Nucleus accumbens (tissue), 56 donors: ENCODE measurements at regions not wholly inside any gene's neighbourhood (a gene's known extent, or its start where the extent isn't known, plus 50 kb on each side); places are given as distances from the start of the nearest gene placed in this dataset.
"Not testable (repeated sequence)": the region's sequence is repeated elsewhere in the genome, so short reads cannot be mapped to it uniquely, and the experiment has no call there.

Source experiments
- DNase-seq, 56 donors: peaks; one replicate each; lab custom pipeline; 2025; lab: John Stamatoyannopoulos, UW

DNA sequence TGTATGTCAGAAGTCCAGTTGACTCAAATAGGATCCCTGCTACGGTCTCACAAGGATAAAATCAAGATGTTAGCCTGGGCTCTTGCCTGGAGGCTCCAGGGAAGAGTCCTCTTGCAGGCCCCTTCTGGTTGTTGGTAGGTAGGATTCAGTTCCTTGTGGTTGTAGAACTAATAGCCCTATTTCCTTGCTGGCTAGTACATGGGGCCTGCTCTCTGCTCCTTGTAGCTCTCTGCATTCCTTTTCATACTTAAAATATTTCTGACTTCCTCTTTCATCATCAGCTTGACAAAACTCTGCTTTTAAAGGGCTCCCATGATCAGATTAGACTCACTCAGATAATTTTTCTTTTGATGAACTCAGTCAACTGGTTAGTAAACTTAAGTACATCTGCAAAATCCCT is 756.7 kb downstream of the GATA3 start:
- DNase-seq = no peak

DNA sequence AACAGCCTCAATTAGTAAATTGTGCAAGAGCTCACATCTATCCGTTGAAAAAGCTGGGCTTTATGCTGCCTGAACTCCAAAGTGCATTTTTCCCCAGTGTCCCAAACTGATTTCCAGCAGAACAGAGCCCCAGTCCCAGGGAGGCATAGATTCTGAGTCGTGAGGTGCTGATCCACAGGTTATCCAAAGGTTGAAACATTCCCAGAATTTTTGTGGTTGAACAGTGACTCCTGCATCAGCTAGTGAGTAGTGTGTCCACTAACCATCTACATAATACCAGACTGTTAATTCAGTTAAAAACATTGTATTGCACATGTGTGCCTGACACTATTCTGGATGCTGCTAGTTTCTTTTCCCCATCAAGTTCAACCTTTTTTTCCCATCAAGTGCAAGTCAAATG is 761.5 kb downstream of the GATA3 start:
- no peak for DNase-seq

DNA sequence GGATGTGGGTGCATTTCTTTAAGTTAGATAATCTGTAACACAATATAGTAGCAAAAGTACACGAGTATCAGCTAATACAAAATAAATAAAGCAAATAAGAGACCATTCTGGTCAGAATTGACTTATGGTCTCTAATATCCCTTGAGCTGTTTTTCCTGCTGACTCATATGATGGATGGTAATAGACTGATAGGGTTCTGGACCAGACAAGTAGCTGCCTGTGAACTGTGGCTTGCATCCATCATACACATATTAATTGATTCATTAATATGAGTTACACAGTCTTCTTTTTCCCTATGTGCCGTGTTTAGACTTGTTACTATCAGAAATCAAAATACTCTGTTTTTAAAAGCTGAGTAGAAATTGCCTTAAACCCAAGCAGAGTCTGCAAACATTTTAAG is 762.8 kb downstream of the GATA3 start:
- no peak for DNase-seq

DNA sequence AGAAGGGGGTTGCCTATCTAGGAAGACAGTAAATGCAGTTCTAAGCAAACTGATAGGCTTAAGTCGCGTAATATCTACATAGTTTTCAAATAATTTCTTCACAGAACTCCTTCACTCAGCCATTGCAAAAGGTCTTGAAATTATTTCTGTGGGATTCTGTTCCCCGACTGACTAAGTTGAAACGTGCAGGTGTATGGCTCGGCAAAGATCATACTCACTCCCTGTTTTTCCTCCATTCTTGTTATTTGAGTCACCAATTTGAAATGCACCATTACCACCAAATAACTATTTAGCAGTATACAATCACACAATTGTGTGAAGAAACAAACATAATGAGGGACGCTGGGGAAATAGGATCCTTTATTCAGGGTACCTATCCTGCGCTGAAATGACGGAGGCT is 771.1 kb downstream of the GATA3 start:
- no peak for DNase-seq

DNA sequence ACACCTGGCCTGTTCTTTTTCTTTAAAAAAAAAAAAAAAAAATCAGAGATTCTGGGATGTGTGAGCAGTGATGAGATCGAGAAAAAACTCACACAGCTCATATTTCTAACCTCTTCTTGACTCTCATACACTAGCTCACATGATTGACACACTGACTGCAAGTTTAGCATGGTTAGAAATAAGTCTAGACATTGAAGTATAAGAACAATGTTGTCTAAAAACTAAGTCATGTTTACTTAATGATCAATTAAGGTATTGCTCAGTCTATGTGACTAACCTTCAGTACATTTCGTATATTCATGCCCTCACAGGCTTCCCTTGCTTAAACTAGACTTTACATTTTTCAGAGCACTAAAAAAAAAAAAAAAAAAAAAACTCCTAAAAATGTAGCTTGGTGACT is 775.1 kb downstream of the GATA3 start:
- DNase-seq = no peak

DNA sequence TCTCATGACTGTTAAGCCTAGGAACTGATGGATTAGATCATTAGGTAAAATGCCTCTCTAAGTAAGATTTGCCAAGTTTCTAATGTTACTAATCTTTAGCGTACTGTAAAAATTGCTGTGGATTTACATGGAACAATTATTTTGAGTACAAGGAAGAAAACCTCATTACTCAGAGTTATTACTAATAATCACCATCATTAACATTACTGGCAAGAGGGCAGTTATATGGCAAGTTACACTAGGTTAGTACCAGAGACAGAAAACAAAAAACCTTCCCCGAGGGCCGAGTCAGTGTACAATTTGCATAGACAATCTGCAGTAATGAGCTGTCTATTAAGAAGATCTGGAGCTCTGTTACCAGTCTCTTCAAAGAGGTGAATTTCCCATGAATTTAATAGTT is 775.6 kb downstream of the GATA3 start:
- no peak for DNase-seq

DNA sequence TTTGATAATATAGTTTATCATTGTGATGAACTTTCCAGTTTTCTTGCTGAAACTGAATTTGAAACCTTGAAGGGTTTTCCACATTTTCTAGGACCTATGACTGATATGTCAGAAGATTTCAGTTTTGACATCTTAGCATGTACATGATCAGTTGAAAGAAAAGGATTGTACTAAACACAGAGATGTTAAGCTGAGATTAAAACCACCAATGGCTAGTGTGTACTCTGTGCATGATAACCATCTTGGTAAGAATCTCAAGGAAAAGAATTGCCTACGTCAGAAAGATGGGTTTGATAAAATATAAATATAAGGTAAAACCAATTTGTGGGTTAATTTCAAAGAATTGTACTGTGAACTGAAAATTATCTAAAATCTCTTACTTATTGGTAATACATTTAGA is 776.4 kb downstream of the GATA3 start:
- no peak for DNase-seq

DNA sequence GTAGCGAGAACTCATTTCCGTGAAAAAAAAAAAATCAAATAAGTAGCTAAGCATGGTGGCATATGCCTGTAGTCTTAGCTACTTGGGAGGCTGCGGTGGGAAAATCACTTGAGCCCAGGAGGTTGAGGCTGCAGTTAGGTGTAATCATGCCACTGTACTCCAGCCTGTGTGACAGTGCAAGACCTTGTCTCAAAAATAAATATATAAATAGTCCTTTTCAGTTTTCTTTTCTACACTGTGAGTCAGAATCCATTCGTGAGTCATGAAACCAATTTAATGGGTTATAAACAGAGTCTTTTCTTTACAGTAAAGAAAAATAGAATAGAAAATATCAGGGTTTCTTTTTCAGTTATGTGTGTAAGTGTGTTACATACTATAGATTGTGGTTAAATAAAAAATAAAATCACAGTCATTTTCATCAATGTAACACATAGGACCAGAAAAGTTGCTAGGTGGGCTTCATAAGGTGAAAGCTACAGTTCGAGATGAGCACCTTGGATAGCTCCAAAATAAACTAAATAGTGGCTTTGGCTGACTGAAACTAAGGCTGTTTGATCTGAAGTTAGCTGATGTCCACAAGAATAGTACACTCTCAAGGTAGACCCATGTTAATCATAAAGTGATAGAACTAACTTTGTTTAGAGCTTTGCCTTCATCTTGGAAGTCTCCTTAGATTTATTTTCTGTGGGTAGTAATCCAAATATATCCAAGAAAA is 781.1 kb downstream of the GATA3 start:
- no peak for DNase-seq

DNA sequence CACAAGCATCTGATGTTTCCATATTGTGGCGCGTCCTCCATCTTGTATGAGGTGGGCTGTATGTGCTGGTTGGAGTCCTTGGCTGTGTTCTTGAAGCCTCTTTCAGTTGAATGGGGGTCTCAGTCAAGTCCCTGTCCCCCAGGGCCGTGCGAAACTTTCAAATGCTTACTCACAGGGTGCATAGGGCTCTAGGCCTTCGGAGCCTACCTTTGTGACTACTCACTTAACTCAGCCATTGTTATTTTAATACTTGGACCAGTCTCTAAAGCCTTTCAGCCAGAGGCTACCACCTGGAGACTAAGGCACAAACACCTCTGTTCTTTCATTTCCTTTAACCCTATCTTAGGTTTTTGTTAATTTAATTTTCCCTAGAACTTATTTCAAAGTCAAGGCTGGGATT is 785.9 kb downstream of the GATA3 start:
- DNase-seq = no peak

DNA sequence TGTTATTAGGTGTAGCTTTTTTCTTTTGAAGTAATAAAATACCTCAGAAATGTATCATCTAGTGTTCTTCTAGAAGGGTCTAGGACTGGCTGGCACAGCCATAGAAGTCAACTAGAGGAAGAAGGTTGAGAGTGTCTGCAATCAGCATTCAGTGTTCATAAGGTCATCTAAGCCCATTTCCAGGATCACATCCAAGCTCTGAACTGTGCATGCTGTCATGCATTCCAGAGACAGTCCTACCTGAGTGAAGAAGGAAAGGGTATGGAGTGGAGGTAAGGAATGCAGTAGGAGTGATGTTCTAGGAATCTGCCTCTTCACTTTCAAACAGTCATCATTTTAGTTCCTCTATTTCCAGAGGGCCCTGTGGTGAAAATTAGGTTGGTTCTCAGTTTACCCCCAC is 789.7 kb downstream of the GATA3 start:
- DNase-seq = no peak

DNA sequence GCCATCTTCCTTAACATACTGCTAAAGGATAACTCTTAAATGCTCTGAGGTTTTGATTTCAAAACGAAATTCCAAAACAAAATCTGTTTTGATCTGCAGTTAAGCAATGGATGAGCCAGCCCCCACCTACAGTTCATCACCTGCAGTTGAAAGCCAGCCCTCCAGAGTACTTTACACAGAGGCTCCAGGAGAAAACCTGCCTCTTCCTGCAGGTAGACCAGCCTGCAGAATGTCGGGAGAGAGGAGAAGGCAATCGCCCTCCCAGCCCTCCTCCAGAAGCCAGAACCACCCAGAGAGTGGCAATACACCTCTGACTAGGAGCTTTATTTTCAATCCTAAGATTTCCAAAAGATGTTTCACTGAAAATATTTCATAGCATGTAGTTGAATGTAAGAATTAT is 798.1 kb downstream of the GATA3 start:
- no peak for DNase-seq

DNA sequence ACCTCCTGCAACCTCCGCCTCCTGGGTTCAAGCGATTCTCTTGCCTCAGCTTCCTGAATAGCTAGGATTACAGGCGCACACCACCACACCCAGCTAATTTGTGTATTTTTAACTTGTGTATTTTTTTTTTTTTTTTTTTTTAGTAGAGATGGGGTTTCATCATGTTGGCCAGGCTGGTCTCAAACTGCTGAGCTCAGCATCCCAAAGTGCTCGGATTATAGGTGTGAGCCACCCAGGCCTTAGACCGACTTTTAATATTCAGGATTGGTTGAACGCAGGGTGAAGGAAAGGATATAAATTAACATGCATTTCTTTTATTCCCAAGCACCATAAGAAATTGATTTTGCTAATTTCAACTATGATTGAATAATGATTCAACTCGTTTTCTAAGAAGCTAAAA is 798.6 kb downstream of the GATA3 start:
- no peak for DNase-seq

DNA sequence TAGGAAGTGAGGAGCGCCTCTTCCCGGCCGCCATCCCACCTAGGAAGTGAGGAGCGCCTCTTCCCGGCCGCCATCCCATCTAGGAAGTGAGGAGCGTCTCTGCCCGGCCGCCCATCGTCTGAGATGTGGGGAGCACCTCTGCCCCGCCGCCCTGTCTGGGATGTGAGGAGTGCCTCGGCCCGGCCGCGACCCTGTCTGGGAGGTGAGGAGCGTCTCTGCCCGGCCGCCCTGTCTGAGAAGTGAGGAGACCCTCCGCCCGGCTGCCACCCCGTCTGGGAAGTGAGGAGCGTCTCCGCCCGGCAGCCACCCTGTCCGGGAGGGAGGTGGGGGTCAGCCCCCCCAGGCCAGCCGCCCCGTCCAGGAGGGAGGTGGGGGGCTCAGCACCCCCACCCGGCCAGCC is 814.4 kb downstream of the GATA3 start:
- DNase-seq = not testable (repeated sequence)

DNA sequence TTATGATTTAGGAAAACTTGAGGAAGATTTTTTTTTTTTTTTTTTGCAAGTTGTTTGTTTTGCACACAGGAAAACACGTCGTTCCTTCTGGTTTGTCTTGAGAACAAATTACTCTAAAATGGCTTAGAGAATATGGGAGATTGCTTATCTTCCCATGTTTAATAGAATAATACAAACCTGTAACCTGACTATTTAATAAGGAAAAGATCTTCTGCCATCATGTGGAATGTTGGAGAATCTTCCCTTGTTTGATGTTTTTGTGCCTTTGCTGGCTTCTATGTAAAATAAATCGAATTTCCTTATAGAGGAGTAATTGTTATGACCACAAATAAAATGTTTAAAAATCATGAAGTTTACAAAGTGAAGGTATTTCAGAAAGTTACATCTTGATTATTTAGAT is 818.8 kb downstream of the GATA3 start:
- no peak for DNase-seq

DNA sequence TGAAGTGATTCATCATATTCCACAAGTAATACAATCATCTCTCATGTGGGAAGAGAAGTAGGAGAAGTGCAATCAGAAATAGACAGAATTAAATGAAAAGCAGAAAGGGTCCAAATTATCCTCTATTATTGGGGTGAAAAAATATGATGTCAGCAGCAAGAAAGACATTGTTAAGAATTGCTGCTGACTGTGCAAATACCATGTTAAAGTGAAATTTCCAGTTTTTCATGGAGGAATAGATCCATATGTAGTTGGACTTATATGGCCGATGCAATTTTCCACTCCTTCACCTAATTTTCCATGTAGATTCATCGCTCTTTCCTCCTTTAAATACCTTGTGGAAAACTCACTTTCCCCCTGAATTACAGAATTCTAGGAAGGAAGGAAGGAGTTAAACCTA is 819.8 kb downstream of the GATA3 start:
- no peak for DNase-seq

DNA sequence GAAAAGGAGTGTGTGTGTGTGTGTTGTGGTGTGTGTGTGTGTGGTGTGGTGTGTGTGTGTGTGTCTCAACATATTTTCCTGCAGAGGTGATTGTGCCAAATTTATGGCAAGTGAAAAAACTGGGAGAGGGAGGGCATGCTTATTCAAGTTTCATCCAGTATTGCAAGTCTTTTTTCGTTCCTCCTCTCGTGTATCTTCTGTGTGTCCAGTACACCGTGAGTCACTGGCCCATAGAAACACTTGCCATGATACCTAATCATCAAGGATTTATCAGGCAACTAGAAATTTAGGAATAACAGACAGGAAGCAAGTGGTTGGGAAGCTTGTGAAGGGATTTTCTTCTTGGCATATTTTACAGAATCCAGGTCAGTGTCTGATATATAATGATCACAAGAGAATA is 820.5 kb downstream of the GATA3 start:
- no peak for DNase-seq

DNA sequence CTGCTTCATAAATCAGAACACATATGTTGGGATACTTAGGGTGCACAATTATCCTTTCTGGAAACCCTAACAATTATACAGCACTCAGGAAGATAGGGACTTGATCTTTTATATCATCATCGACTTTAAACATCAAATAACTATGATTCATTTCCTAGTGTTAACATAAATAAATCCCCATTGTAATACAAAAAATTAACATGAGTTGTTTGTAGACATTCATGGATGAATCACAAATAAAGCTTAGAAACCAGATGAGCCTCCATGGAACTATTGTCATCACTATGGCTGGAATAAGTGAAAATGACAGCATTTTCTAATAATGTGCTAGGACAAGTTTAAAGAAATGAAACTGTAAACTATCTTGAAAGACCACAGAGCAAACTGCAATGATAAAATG is 821.7 kb downstream of the GATA3 start:
- DNase-seq = no peak

DNA sequence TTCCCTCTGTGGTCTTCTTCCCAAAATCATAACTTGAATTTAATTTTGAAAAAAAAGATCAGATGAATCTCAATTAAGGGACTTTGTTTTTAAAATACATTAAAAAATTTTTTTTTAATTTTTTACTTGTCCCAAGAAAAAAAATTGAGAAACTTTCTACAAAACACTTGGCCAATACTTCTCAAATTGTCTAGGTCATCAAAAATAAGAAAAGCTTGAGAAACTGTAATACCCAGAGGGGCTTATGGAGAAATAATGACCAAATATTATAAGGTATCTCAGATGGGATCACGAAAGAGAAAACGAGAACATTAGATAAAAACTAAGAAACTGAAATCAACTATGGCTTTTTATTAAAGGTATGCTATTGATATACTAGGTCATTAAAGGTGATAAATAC is 835.0 kb downstream of the GATA3 start:
- no peak for DNase-seq

DNA sequence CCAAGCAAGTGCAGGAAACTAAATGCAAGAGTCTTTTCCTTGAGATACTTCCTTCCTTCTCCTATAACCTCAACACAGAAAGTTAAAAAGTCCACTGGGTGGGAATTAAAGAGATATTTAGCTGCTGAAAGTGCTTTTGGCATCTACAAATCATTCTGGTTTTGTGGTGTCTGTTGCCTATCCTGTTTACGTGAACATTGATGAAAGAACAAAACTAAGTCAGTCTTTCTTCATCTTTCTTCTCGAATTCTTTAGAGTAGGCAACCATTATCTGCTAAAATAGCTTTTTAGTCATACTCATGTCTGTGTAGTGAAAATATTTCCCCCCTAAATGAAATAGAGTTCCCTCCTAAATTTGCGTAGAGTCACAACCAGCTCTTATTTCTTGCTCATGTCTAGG is 838.6 kb downstream of the GATA3 start:
- DNase-seq = no peak

DNA sequence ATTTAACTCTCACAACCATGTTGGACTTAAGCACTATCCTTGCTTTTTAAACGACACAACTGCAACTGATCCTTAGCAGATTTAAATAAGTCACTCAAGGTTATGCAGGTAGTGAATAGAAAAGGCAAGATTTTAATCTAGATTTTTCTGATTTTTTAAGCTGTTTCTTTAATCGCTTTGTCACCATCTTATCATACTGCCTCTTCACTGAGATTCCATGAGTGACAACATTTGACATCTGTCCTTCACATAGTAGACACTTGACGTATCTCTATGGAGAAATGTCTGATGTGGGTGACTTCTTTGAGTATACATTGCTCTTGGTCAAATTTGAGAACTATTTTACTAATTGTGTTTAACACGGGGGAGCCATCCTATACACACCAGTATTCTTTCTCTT is 839.7 kb downstream of the GATA3 start:
- no peak for DNase-seq

DNA sequence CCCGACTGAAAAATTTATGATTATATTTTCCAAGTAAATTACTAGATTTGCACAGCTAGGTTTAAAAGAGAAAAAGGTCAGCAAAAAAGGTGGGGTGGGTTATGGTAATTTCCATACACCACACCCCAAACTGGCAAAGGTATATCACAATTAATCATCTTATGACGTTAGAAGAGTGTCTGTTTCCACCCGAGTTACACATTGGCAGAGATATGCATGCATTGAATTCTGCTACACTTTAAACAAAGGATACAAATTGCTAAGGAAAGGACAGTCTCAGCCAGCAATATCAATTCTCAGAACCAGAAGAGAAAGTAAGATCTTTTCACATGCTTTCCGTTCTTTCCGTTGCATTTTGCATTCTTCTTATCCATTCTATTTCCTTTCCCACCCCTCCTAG is 843.3 kb downstream of the GATA3 start:
- no peak for DNase-seq

DNA sequence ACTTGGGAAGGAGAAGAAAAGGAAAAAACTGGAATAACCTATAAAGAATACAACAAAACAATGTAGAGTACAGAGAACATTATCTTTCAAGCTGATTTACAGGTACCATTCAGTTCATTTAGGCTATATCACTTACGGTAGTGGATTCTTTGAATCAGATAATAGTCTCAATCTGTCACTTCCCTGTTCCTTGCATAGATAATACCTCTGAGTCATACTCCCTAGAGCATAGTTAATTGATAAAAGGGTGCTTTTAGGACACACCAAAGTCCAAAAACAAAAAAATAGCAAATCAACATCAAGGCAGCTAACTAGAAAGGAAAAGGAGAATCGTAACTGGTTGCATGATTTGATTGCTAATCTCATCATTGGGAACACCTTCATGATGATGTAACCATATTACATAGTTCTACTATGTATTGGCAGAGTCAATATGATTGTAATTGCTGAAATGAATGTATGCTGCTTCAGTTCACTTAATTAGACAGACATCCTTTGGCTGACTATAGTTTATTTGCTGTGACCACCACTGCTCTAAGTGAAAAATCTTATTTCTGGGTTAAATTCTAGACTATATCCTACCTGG is 844.4 kb downstream of the GATA3 start:
- DNase-seq = no peak

DNA sequence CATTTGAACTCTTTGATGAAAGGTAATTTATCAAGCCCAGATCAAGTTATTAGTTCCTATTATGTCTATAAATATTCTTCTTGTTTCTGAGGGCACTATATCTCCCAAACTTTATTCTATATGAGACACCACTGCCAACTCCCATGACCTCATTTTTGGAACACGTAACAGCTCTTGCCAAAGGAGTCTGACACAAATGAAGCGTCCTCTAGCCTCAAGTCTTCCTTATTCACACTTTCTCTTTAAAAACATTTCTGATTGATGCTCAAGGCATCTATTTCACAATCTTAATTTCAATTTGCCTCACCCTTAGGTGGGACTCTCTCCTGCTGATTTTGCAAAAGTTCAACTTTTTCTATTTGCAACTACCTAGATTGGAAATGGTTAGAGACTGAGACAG is 848.4 kb downstream of the GATA3 start:
- DNase-seq = no peak
